Inflammatory macrophage treated with lipopolysaccharide for 1 hour (primary cell): ENCODE measurements at regions not wholly inside any gene's neighbourhood (a gene's known extent, or its start where the extent isn't known, plus 50 kb on each side); places are given as distances from the start of the nearest gene placed in this dataset.
"Not testable (repeated sequence)": the region's sequence is repeated elsewhere in the genome, so short reads cannot be mapped to it uniquely, and the experiment has no call there.

Source experiments
- DNase-seq, 2 donors: peaks; one replicate each; pipeline ENCODE4 v3.0.0-alpha.2; 2020 to 2022

- no peak for DNase-seq
Observed at GRCh38 chr2:57181315-57182038, 865.1 kb upstream of the VRK2 start.

- DNase-seq, result no peak
Observed at GRCh38 chr2:57182916-57183315, 863.7 kb upstream of the VRK2 start.

GRCh38 chr2:57185568-57185967 is 861.0 kb upstream of the VRK2 start:
- no peak for DNase-seq

GRCh38 chr2:57190007-57190406 is 856.6 kb upstream of the VRK2 start:
- no peak for DNase-seq

GRCh38 chr2:57199663-57200062 is 846.9 kb upstream of the VRK2 start:
- DNase-seq, result no peak

- DNase-seq, result no peak
Observed at GRCh38 chr2:57204364-57204763, 842.2 kb upstream of the VRK2 start.

GRCh38 chr2:57205241-57205640 is 841.4 kb upstream of the VRK2 start:
- no peak for DNase-seq

- no peak for DNase-seq
Observed at GRCh38 chr2:57207191-57207590, 839.4 kb upstream of the VRK2 start.

- no peak for DNase-seq
Observed at GRCh38 chr2:57209799-57210198, 836.8 kb upstream of the VRK2 start.

GRCh38 chr2:57210855-57211254 is 835.8 kb upstream of the VRK2 start:
- DNase-seq, result no peak

- DNase-seq, result no peak
Observed at GRCh38 chr2:57217013-57217412, 829.6 kb upstream of the VRK2 start.

- no peak for DNase-seq
Observed at GRCh38 chr2:57218206-57218605, 828.4 kb upstream of the VRK2 start.

- not testable (repeated sequence) for DNase-seq
Observed at GRCh38 chr2:57229706-57230105, 816.9 kb upstream of the VRK2 start.

- not testable (repeated sequence) for DNase-seq
Observed at GRCh38 chr2:57232341-57232740, 814.3 kb upstream of the VRK2 start.

- not testable (repeated sequence) for DNase-seq
Observed at GRCh38 chr2:57251495-57251894, 795.1 kb upstream of the VRK2 start.

GRCh38 chr2:57276408-57276807 is 770.2 kb upstream of the VRK2 start:
- not testable (repeated sequence) for DNase-seq

GRCh38 chr2:57278451-57278850 is 768.2 kb upstream of the VRK2 start:
- DNase-seq, result no peak

GRCh38 chr2:57291209-57291608 is 755.4 kb upstream of the VRK2 start:
- DNase-seq, result no peak

- no peak for DNase-seq
Observed at GRCh38 chr2:57296795-57297517, 749.6 kb upstream of the VRK2 start.

- DNase-seq, result no peak
Observed at GRCh38 chr2:57313678-57314077, 732.9 kb upstream of the VRK2 start.

- no peak for DNase-seq
Observed at GRCh38 chr2:57314682-57315081, 731.9 kb upstream of the VRK2 start.

- no peak for DNase-seq
Observed at GRCh38 chr2:57330447-57330846, 716.2 kb upstream of the VRK2 start.

GRCh38 chr2:57333221-57333620 is 713.4 kb upstream of the VRK2 start:
- DNase-seq, result no peak

GRCh38 chr2:57343391-57344006 is 703.1 kb upstream of the VRK2 start:
- DNase-seq, result no peak
